DLD1 (cell line): ENCODE measurements at regions not wholly inside any gene's neighbourhood (a gene's known extent, or its start where the extent isn't known, plus 50 kb on each side); places are given as distances from the start of the nearest gene placed in this dataset.

ENCODE experiments used
- in situ Hi-C: cut with HindIII; loops from 2 replicates; pipeline ENCODE4 v1.10.0; 2017; ENCODE audit warnings: low sequenced_read_pairs

DNA sequence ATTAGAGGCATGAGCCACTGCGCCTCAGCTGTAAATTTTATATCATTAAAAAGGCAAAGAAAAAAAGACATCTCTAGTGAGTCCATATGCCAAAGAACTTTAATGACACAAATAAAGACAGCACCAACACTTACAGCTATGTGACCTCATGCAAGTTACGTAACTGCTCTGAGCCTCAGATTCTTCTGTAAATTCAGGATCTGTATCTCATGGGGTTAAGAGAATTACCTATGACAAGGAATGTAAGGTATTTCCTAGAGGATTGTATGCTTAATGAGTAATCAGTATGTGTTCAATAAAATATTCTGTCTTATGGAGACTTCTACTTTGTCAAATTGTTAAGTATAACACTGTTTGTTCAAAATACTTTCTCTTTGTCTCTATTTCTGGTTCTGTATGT is 274.0 kb upstream of the GLI3 start:
- in situ Hi-C loops, result no loop called here

GRCh38 chr7:42506097-42506496 is 269.1 kb upstream of the GLI3 start:
- in situ Hi-C loops, result no loop called here

DNA sequence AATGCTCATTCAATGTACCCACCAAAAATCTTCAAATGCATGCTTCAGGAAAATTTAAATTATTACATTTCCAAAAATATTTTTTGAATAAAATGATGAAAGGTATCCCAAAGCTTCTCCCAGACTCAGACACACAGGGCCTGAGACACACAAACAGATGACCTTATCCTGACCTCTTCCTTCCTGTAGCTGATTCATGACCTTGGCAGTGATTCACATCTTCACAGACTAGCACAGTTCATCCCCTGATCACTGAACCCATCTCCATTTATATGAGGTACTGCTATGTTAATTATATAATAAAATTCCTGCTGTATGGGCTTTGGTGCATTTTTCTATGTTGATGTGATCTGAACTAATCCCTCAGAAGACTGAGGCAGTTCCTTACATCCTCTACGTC is 265.0 kb upstream of the GLI3 start:
- in situ Hi-C loops, result no loop called here

- in situ Hi-C loops, result no loop called here
Measured at GRCh38 chr7:42495256-42495655, 258.2 kb upstream of the GLI3 start.

- in situ Hi-C loops, result no loop called here
Measured at GRCh38 chr7:42494736-42495135, 257.7 kb upstream of the GLI3 start.

DNA sequence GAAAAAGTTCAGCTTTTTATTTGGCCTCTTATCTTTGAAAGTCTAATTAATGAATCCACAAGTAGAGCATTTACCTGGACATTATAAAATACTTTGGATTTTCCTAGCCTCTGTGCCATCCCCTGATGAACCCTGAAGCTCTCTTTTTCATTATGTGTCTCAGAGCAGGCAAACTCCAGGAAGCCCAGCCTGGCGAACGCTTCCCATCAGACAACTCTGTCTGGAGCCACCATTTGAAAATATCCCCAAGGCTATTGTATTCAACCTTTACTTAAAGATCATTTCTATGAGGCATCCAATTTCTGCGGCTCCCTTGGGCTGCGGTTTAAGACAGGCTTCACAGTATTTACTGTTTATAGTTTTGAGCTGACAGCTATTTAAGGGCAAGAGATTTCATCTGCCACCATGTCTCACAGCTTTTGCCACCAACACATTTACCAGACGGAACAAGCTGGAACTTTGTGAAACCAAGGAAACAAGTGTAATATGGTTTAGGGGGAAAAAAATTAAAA is 257.2 kb upstream of the GLI3 start:
- in situ Hi-C loops, result no loop called here

GRCh38 chr7:42493436-42494198 is 256.6 kb upstream of the GLI3 start:
- in situ Hi-C loops, result no loop called here

DNA sequence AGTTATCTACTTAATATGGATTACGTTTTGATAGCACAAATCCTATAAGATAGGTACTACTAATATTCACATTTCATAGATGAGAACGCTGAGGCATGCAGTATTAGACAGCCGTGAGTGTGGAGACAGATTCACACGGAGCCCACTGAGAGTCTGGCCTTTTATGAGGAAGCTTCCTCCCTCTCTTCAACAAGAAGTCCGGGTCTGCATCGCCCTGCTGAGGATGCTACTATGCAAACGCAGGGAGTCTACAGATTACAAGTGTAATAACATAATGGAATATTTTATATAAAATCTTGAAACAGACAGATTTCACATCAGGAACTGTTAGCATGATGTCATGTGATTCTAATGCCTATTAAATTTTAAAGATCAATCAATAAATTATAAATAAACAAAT is 255.9 kb upstream of the GLI3 start:
- in situ Hi-C loops, result no loop called here

DNA sequence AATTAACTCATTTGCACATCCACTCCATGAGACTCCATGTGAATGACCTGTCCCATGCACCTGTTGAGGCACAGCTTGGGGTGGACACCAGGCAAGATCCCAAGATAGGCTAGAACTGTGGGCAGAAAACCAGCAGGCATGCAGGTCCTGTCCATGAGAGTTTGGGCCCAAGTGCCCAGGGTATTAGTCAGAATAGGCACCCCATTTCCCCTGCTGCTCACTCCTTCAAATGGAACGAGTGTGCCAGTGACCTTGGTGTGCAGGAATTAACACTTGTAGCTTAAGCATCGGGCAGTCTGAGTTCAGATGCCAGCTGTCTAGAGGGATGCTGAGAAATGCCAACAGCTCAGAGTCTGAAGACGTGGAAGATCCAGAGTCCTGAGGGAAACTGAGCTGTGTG is 254.1 kb upstream of the GLI3 start:
- in situ Hi-C loops, result no loop called here

DNA sequence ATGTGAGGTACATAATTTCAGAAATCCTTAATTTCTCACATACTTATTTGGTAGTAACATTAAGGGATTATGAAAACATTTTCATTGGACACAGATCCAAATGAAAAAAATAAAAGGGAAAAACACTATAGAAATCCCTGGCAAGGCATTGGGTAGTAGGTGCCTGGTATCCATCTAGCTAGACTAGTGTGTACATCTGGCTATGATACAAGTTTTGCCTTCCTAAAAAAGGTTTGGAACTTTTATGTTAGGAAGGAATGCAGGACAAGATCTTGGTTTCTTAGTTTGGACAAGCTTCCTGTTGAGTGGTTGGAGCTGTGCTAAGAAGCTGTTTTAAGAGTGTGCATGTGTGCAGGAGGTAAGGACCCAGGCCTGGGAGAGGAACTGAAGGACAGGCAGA is 252.3 kb upstream of the GLI3 start:
- in situ Hi-C loops, result no loop called here

DNA sequence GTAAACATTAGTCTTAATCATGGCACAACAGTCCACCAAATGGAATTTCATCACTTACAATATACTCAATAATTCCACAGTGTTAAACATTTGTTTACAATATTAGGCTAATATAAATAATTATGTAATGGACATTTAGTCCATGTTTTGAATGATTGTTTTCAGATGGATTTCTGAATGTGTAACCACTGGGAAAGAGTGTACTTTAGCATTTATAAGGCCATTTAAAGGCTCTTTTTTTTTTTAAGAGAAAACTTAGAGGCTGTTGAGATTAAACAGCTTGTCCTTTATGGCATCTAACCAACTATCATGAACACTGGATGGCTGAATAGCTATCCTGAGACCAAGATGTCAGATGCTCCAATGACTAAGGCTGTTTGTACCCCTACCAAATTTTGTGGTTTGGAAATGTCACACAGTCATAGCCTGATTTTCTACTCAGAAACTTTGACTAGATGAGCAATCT is 248.3 kb upstream of the GLI3 start:
- in situ Hi-C loops, result no loop called here

DNA sequence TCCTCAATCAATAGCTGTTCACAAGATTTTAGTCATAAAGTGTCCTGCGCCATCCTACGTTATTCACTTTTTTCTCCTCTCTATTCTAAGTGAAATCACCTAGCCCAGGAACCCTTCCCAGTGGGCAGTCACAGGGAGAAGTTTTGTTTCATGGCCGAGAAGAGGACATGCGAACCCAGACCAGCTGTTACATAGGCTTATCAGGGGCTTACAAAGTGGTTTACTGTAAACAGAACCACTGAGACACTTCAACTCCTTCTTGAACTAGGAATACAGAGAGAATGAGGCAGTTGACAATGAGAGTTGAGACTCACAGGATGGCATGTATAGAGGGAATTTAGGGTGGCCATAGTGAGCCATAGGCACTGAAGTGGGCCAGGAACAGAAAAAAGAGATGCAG is 246.9 kb upstream of the GLI3 start:
- in situ Hi-C loops, result no loop called here

DNA sequence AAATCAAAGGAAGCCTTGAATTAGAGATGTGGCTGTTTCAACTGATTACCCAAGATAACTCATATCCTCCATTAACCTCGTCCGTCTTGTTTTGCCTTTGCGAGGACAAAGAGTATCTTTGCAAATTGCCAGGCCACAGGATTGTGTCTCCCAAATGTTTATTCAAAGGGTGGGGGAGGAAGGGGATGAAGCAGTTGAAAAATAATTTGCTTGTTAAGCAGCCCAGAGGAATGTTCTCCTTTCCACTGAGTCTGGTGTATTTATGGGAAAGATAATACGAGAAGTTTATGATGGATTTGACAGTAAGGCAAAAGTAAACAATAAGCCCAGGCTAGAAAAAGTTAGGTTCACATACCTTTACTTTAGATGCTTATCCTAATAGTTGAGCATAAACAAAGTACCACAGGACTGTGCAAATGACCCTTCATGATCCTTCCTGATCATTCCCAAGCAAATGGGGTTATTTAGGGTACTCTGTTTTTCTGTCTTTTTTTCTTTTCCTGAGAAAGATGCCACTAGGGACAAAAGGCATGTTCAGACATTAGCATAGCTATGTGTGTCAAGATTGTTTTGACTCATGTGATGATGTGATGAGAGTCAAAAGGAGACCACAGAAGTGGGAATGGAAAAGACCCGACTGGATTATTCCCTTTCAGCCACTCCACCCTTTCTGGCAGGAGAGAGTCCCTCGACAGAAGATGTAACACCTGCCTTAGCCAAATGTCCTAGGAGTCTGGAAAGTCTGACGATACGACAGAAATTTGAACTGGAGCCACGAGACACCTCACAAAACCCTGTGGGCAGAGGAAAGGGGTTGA is 243.0 kb upstream of the GLI3 start:
- in situ Hi-C loops, result no loop called here

DNA sequence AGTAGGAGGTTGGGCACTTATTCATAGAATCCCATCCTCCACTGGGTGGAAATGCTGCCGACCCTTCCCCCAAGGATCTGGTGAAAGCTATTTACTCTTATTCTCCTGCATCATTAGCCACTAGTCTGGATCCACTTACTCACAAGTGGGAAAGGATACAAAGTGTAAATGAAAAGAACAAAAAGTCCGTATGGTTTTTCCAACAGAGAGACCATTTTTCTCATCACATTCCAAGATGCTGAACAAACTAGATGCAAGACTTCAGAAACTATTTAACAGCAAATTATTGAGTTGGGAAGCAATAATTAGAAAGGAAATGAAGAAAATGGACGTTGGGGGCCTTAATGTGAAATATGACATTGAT is 242.4 kb upstream of the GLI3 start:
- in situ Hi-C loops, result no loop called here

- in situ Hi-C loops, result no loop called here
Measured at GRCh38 chr7:42478717-42479116, 241.7 kb upstream of the GLI3 start.

GRCh38 chr7:42476255-42476654 is 239.2 kb upstream of the GLI3 start:
- in situ Hi-C loops, result no loop called here

- in situ Hi-C loops, result no loop called here
Measured at GRCh38 chr7:42475082-42475481, 238.1 kb upstream of the GLI3 start.

DNA sequence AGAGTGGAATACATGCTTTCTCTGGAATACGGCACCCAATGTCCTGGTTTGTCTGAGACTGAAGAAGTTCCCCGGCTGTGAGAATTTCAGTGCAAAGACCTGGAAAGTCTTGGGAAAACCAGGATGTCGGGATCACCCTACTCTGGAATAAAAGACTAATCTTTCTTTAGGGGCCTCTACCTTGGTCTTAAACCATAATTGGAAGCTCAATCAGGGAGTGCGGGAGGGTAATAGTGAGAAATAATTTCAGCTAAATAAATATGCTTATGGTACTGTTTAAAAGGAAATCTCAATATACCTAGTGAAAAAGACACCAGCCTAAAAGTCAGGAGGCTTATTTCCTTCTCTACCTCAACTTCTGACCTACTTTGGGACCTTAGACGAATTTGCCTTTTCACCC is 236.1 kb upstream of the GLI3 start:
- in situ Hi-C loops, result no loop called here

DNA sequence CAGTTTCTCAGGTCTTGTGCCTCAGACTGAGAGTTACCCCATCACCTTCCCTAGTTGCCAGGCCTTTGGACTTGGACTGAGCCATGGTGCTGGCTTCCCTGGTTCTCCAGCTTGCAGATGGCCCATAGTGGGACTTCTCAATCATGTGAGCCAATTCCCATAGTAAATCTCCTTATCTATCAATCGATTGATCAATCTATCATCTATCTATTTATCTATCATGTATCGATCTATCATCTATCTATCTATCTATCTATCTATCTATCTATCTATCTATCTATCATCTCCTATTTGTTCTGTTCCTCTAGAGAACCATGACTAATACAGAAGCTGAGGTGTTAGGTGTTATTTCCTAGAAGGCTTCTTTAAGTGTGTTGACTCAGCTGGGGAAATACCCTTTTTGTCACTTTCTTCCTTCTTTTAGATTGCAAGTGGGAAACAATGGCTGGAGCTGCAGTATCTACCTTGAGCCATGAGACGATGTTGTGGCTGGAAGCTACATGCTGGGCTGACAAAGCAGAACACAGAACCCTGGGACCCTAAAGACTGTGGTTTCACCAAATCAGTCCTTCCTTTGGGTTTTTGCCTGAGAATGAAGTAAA is 234.7 kb upstream of the GLI3 start:
- in situ Hi-C loops, result no loop called here

- in situ Hi-C loops, result no loop called here
Measured at GRCh38 chr7:42469341-42469740, 232.3 kb upstream of the GLI3 start.

DNA sequence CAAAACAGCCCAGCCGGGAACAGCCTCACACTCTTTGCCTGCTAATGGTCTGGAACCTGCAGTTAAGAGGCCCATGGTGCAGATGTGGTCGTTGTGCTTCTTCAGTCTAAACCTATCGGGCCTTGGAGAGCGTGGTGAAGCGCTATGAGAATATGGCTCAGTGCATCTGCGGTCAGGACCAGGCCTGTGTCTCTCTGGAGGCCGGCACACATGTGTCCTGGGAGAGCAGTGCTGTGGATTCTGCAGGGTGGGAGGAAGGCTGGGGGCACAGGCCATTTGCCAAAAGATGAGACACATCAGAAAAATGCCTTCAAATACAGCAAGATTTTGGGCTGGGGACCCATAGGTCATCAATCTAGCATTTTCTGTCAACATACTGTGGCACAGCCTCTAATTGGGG is 231.5 kb upstream of the GLI3 start:
- in situ Hi-C loops, result no loop called here

DNA sequence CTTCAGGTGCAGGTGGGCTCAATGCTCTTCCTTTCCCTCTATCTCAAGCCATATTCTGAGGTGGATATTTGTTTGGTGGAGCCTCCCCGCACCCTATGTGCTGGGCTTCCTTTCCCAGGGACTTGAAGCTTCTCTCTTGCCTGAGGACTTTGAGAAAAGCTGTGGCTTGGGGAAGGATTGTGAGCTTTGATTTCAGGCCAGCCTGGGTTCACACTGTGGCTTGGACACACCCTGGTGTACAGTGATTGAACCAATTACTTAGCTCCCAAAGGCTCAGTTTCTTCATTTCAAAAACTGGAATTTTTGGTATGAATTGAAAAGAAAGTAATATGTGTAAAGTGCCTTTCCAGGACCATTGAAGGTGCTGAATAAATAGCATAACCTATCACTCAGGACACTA is 224.5 kb upstream of the GLI3 start:
- in situ Hi-C loops, result no loop called here
